Ovary (tissue), 7 donors: ENCODE measurements at regions not wholly inside any gene's neighbourhood (a gene's known extent, or its start where the extent isn't known, plus 50 kb on each side); places are given as distances from the start of the nearest gene placed in this dataset.

Experiments
- DNase-seq, 5 donors: peaks; one replicate each; pipeline ENCODE4 v3.0.0-alpha.2; 2019 to 2020
- H3K27ac ChIP-seq, 2 donors: fragments of 200-600 bp; one replicate each; pipeline versions ENCODE4 v1.5.1 to v1.8.0; 2019 to 2022
- H3K27me3 ChIP-seq: fragments of 200-600 bp; one replicate; pipeline ENCODE4 v1.8.0; 2022
- H3K36me3 ChIP-seq: fragments of 200-600 bp; sonication (generic); one replicate; pipeline ENCODE4 v1.5.1; 2019
- H3K4me1 ChIP-seq: one replicate; pipeline ENCODE4 v1.8.1; 2013; ENCODE audit warnings: mild to moderate bottlenecking, moderate library complexity; ENCODE audit not compliant: insufficient read depth
- H3K4me3 ChIP-seq: fragments of 200-600 bp; sonication (generic); one replicate; pipeline ENCODE4 v1.5.1; 2017
- H3K9me3 ChIP-seq, 2 donors: fragments of 200-600 bp in 1 of 2; sonication (generic) in 1 of 2; one replicate each; pipeline versions ENCODE4 v1.5.1 to v1.8.1; 2013 to 2019; ENCODE audit warnings: mild to moderate bottlenecking in 1 of 2, moderate library complexity in 1 of 2
- EP300 ChIP-seq: sonication (generic); formaldehyde crosslinking; IDR thresholded peaks from one replicate; pipeline ENCODE4 v1.6.1; 2017; ENCODE audit warnings: antibody characterized with exemption
- POLR2A ChIP-seq: fragments of 450-650 bp; IDR thresholded peaks from one replicate; pipeline ENCODE4 v1.6.1; 2017; ENCODE audit warnings: antibody characterized with exemption, mild to moderate bottlenecking, moderate library complexity
- WGBS, 3 donors: extraction: QIAGEN DNeasy Blood & Tissue Kit in 1 of 3; methylation state at CpG; one replicate each; pipeline versions ENCODE4 v1.1.5 to v1.1.7; 2013 to 2017; 5-methylcytosine and 5-hydroxymethylcytosine counted together
- intact Hi-C, 4 donors: fragments of 100-400 bp; cut with DNase I; formaldehyde crosslinking; loops; one replicate each; pipeline versions ENCODE4 v1.11.0 to v1.15.1; 2022 to 2023
- TF ChIP-seq, protein P1 (sequence below), 3 donors: fragments of 450-650 bp in 2 of 3; fragments of 200-600 bp in 1 of 3; IDR thresholded peaks; one replicate each; pipeline versions ENCODE4 v1.5.1 to v1.8.0; 2016 to 2022; ENCODE audit warnings: antibody characterized with exemption in 3 of 3, mild to moderate bottlenecking in 1 of 3
- donor health status: DM: no; HTN: no; CAD: no; lungs with moderate emphysema.
- donor health status: DM: no; HTN: no; CAD: no.
- donor health status: Bipolar disorder and iron deficiency.
- donor health status: DM: no; HTN: no; CAD: no.
- donor health status: DM: yes; HTN: yes; CAD: no.

DNA sequence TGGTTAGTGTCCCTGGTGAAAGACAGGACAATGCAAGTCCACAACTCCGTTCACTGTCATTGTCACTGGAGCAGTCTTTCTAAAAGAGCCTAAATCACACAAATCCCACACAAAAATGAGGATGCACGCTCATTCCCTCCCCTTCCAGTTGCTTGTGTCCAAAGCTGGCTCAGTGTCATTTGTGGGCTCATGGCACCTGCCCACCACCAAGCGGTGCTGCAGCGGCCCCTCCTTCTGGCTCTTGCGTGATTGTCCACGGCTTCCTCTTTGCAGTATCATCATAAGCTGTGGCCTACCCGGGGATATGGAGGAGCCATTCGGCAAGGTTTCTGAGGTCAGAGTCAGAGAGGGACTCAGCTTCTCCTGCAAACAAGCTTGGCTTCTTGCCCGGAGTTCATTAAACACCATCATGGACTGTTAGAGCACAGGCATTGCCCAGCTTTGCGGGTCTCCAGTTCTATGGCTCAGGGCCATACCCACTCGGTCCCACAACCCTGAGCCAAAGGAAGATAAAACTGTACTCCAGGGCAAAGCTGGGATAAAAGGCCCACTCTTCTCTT, 179.4 kb upstream of the AGAP1 start:
- H3K27me3 ChIP-seq = no peaks in the 10 kb centered on the region
- intact Hi-C loops = no loop called here
- TF ChIP-seq EP300 = no peak
- TF ChIP-seq, protein P1, sequence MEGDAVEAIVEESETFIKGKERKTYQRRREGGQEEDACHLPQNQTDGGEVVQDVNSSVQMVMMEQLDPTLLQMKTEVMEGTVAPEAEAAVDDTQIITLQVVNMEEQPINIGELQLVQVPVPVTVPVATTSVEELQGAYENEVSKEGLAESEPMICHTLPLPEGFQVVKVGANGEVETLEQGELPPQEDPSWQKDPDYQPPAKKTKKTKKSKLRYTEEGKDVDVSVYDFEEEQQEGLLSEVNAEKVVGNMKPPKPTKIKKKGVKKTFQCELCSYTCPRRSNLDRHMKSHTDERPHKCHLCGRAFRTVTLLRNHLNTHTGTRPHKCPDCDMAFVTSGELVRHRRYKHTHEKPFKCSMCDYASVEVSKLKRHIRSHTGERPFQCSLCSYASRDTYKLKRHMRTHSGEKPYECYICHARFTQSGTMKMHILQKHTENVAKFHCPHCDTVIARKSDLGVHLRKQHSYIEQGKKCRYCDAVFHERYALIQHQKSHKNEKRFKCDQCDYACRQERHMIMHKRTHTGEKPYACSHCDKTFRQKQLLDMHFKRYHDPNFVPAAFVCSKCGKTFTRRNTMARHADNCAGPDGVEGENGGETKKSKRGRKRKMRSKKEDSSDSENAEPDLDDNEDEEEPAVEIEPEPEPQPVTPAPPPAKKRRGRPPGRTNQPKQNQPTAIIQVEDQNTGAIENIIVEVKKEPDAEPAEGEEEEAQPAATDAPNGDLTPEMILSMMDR (IDR thresholded peaks at IDR 0.05) = no peak
- no peak for TF ChIP-seq POLR2A
- no peak for DNase-seq
- no peak overlapping the region for H3K4me3 ChIP-seq
- WGBS, 3 donors = 61 to 70% (median 68%) methylated on average over 11 of the region's 11 CpGs
- no peak overlapping the region for H3K27ac ChIP-seq
- no peaks in the 10 kb centered on the region for H3K4me1 ChIP-seq
- H3K9me3 ChIP-seq = no peaks in the 10 kb centered on the region
- no peaks in the 10 kb centered on the region for H3K36me3 ChIP-seq

DNA sequence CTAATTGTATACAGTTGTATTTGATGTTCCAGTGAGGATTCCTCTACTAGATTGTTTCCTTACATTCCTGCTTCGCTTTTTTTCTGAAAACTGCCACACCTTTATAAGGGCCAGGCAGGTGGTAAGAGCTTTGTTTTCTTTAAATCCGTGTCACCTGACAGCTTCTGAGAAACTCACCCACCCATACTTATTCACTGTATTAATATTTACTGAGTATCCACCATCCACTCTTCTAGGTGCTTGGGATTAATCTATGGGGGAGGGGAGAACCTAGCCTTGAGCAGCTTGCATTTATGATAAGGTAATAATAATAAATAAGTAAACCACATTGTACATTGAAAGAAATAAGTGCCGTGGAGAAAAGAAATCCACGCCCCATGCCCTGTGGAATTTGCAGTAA, 174.7 kb upstream of the AGAP1 start:
- intact Hi-C loops = no loop called here
- H3K27me3 ChIP-seq = no peaks in the 10 kb centered on the region
- 52 to 67% (median 65%) methylated on average over 4 of the region's 4 CpGs for WGBS, 3 donors
- no peaks in the 10 kb centered on the region for H3K4me1 ChIP-seq
- no peak for DNase-seq
- TF ChIP-seq, protein P1 (IDR thresholded peaks at IDR 0.05) = no peak
- no peak for TF ChIP-seq POLR2A
- TF ChIP-seq EP300 = no peak
- no peaks in the 10 kb centered on the region for H3K9me3 ChIP-seq
- H3K27ac ChIP-seq = no peak overlapping the region
- no peak overlapping the region for H3K4me3 ChIP-seq
- H3K36me3 ChIP-seq = no peaks in the 10 kb centered on the region

DNA sequence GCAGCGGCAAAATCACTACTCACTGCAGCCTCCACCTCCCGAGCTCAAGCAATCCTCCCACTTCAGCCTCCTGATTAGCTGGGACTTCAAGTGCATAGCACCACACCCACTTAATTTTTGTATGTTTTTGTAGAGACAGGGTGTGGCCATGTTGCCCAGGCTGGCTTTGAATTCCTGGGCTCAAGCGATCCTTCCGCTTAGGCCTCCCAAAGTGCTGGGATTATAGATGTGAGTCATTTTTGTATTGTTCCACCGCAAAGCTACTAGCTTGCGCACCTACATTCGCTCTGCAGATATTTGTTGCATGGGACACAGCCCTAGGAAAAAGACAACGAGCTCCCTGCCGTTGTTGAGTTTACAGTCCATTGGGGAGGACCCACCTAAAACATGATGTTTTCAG, 173.5 kb upstream of the AGAP1 start:
- Histone ChIP-seq H3K27me3 (no peaks in the 10 kb centered on the region), H3K9me3 (no peaks in the 10 kb centered on the region), H3K36me3 (no peaks in the 10 kb centered on the region), H3K27ac (no peak overlapping the region), H3K4me3 (no peak overlapping the region), H3K4me1 (no peaks in the 10 kb centered on the region)
- no peak for DNase-seq
- TF ChIP-seq EP300 (no peak), POLR2A (no peak)
- TF ChIP-seq, protein P1 (IDR thresholded peaks at IDR 0.05) = no peak
- 91 to 96% (median 93%) methylated on average over 9 of the region's 9 CpGs for WGBS, 3 donors
- intact Hi-C loops = no loop called here

DNA sequence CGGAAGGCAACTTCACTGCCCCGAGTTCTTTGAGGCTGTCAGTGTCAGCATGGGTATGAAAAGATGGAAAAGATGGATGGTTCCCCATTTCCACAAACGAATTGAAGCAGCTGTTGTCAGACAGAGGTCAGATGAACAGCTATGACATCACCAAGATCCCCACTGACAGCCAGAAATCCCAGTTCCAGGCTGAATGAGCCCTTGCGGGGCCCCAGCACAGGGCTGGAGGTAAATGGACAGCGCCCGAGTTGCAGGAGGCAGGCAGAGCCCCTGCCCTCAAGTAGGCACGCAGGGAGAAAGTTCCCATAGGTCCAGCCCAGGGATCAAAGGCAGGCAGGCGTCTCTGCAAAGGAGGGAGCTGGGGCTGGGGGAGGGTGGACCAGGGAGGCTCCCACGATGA, 169.5 kb upstream of the AGAP1 start:
- WGBS, 3 donors = 11 to 17% (median 16%) methylated on average over 9 of the region's 9 CpGs
- Histone ChIP-seq H3K27ac (no peak overlapping the region), H3K27me3 (no peaks in the 10 kb centered on the region), H3K36me3 (no peaks in the 10 kb centered on the region), H3K4me1 (no peaks in the 10 kb centered on the region), H3K4me3 (no peak overlapping the region), H3K9me3 (no peaks in the 10 kb centered on the region)
- DNase-seq = no peak
- TF ChIP-seq POLR2A (no peak), EP300 (no peak)
- TF ChIP-seq, protein P1 (IDR thresholded peaks at IDR 0.05) = no peak
- intact Hi-C loops = no loop called here
